SU-DHL-6 (cell line): ENCODE measurements at regions not wholly inside any gene's neighbourhood (a gene's known extent, or its start where the extent isn't known, plus 50 kb on each side); places are given as distances from the start of the nearest gene placed in this dataset.

ENCODE experiments used
- H2AFZ ChIP-seq: fragments of 200-600 bp; sonication (generic); 2 replicates; pipeline ENCODE4 v1.6.1; 2014; ENCODE audit warnings: low read depth, mild to moderate bottlenecking, moderate library complexity, mixed read lengths, antibody characterized with exemption, low read length; ENCODE audit not compliant: severe bottlenecking
- H3F3A ChIP-seq: fragments of 200-600 bp; shearing (Covaris generic); 2 replicates; pipeline ENCODE4 v1.6.0; 2016; ENCODE audit warnings: antibody characterized with exemption, mild to moderate bottlenecking; ENCODE audit not compliant: insufficient read depth
- H3K27ac ChIP-seq: fragments of 200-600 bp; sonication (generic); 2 replicates; pipeline ENCODE4 v1.5.1; 2016; ENCODE audit warnings: low read depth, mild to moderate bottlenecking, low read length, moderate library complexity, mixed read lengths
- H3K27me3 ChIP-seq: fragments of 200-600 bp; sonication (generic), shearing (Covaris generic); 2 replicates; pipeline ENCODE4 v1.6.0; 2014; ENCODE audit warnings: mild to moderate bottlenecking, low read length
- H3K36me3 ChIP-seq: fragments of 200-600 bp; sonication (generic); 2 replicates; pipeline ENCODE4 v1.6.1; 2014; ENCODE audit warnings: mild to moderate bottlenecking, low read length, mixed read lengths
- H3K4me2 ChIP-seq: fragments of 300-600, 200-600 bp; shearing (Covaris generic), sonication (generic); 2 replicates; pipeline ENCODE4 v1.6.0; 2014; ENCODE audit warnings: low read length, low read depth, mild to moderate bottlenecking; ENCODE audit not compliant: poor library complexity, severe bottlenecking
- H3K4me3 ChIP-seq: fragments of 200-600 bp; sonication (generic); 2 replicates; pipeline ENCODE4 v1.5.1; 2014; ENCODE audit warnings: antibody characterized with exemption, low read length, mild to moderate bottlenecking, mixed read lengths; ENCODE audit not compliant: insufficient read depth, poor library complexity, severe bottlenecking
- H3K79me2 ChIP-seq: fragments of 200-600 bp; sonication (generic); 2 replicates; pipeline ENCODE4 v1.6.1; 2014; ENCODE audit warnings: mild to moderate bottlenecking, low read length, moderate library complexity; ENCODE audit not compliant: insufficient read depth
- H3K9ac ChIP-seq: fragments of 200-600 bp; sonication (generic); 2 replicates; pipeline ENCODE4 v1.7.0; 2014; ENCODE audit warnings: mild to moderate bottlenecking, low read length
- H3K9me2 ChIP-seq: fragments of 200-600 bp; sonication (generic); replicated peaks from 2 replicates; pipeline ENCODE4 v1.6.1; 2014; ENCODE audit warnings: low read length; ENCODE audit not compliant: insufficient read depth
- H3K9me3 ChIP-seq: fragments of 200-600 bp; sonication (generic); 2 replicates; pipeline ENCODE4 v1.6.1; 2014; ENCODE audit warnings: low read length, mixed read lengths; ENCODE audit not compliant: insufficient read depth
- H4K20me1 ChIP-seq: fragments of 200-600 bp; sonication (generic); 2 replicates; pipeline ENCODE4 v1.6.1; 2014; ENCODE audit warnings: low read depth, mild to moderate bottlenecking, antibody characterized with exemption, low read length, moderate library complexity, mixed read lengths
- EZH2phosphoT487 ChIP-seq: fragments of 200-600 bp; sonication (generic), shearing (Covaris generic); conservative IDR thresholded peaks from 2 replicates; pipeline ENCODE4 v1.6.1; 2018; ENCODE audit warnings: mild to moderate bottlenecking, antibody characterized with exemption, low read length, moderate library complexity, mixed read lengths
- TF ChIP-seq, protein P1 (sequence below): fragments of 200-600 bp; sonication (generic); IDR thresholded peaks from one replicate; pipeline ENCODE4 v1.5.1; 2017; ENCODE audit warnings: antibody characterized with exemption, mild to moderate bottlenecking, low read length, moderate library complexity; ENCODE audit not compliant: insufficient read depth, poor library complexity, severe bottlenecking

DNA sequence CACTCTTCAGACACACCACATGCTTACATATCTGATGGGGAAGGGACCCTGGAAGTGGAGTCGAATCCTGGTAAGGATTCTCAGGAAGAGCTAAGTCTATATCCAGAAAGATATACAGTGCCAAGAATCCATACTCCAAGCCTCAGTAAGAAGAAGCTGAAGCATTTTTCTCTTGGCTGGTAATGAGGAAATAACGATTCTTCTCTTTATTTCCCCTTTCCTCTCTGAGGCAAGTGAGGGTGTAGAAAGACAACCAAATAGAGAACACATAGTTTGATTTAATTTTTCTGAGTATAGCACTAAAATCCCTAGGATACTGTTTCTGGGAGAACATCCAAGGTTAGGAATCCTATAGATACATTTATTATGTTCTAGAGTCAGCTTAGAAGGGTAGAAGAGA lies 857.3 kb downstream of the TUSC7 start:
- no peak overlapping the region for H3K9ac ChIP-seq
- no peak overlapping the region for H3K4me2 ChIP-seq
- H3K36me3 ChIP-seq = no peaks in the 10 kb centered on the region
- H3K9me2 ChIP-seq = no peaks in the 10 kb centered on the region
- H3K27me3 ChIP-seq = no peaks in the 10 kb centered on the region; the same call in 1 of the 2 replicates
- no peak overlapping the region for H3K4me3 ChIP-seq
- no peak overlapping the region for H3K27ac ChIP-seq
- no peaks in the 10 kb centered on the region for H3F3A ChIP-seq
- TF ChIP-seq, protein P1, sequence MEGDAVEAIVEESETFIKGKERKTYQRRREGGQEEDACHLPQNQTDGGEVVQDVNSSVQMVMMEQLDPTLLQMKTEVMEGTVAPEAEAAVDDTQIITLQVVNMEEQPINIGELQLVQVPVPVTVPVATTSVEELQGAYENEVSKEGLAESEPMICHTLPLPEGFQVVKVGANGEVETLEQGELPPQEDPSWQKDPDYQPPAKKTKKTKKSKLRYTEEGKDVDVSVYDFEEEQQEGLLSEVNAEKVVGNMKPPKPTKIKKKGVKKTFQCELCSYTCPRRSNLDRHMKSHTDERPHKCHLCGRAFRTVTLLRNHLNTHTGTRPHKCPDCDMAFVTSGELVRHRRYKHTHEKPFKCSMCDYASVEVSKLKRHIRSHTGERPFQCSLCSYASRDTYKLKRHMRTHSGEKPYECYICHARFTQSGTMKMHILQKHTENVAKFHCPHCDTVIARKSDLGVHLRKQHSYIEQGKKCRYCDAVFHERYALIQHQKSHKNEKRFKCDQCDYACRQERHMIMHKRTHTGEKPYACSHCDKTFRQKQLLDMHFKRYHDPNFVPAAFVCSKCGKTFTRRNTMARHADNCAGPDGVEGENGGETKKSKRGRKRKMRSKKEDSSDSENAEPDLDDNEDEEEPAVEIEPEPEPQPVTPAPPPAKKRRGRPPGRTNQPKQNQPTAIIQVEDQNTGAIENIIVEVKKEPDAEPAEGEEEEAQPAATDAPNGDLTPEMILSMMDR = no peak
- TF ChIP-seq EZH2phosphoT487 = no peak
- no peaks in the 10 kb centered on the region for H3K9me3 ChIP-seq
- H3K79me2 ChIP-seq = no peaks in the 10 kb centered on the region
- no peaks in the 10 kb centered on the region for H4K20me1 ChIP-seq
- no peak overlapping the region for H2AFZ ChIP-seq

DNA sequence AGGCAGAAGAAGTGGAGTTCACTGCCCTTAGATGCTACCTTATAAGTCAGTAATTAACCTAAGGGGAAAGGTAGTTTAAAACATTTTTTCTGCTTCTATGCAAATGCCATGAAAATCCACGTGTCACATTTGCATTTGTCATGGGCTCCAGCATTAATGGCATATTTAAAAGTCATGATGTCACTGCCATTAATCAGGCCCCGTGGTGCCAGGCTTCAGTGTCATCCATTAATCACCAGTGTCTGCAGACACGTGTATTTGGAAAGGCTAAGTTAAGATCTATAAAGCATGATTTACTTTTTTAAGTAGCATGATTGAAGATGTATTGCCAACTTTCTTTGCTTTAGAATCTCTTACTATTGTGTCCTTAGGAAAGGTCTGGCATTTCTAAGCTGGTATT lies 857.8 kb downstream of the TUSC7 start:
- Histone ChIP-seq H4K20me1 (no peaks in the 10 kb centered on the region), H3K9me2 (no peaks in the 10 kb centered on the region), H3K79me2 (no peaks in the 10 kb centered on the region), H3K4me3 (no peak overlapping the region), H3F3A (no peaks in the 10 kb centered on the region), H3K4me2 (no peak overlapping the region), H3K9me3 (no peaks in the 10 kb centered on the region), H3K27ac (no peak overlapping the region), H3K27me3 (no peaks in the 10 kb centered on the region; the same call in 1 of the 2 replicates), H3K9ac (no peak overlapping the region), H2AFZ (no peak overlapping the region), H3K36me3 (no peaks in the 10 kb centered on the region)
- TF ChIP-seq, protein P1 = no peak
- no peak for TF ChIP-seq EZH2phosphoT487

DNA sequence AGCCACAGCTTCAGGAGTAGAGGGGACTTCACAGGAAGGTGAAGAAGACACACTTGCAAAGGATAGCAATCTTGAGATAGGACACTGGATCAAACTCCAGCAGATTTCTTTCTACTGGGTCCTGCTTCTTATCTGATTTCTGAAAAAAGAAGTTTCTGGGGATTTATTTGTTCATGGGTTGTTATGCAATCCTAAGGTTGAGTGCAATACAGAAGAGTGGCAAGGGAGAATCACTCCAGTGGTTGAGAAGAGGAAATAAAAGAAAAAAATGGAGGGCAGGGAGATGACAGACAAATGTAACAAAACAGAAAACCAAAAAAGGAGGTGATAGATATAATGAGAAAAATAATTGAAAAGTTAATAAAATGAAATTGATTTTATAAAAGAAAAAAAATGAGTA lies 858.3 kb downstream of the TUSC7 start:
- Histone ChIP-seq H4K20me1 (no peaks in the 10 kb centered on the region), H3K9ac (no peak overlapping the region), H3K27me3 (no peaks in the 10 kb centered on the region; the same call in 1 of the 2 replicates), H3K4me3 (no peak overlapping the region), H3K4me2 (no peak overlapping the region), H3K9me2 (no peaks in the 10 kb centered on the region), H3K36me3 (no peaks in the 10 kb centered on the region), H3K79me2 (no peaks in the 10 kb centered on the region), H3K9me3 (no peaks in the 10 kb centered on the region), H3K27ac (no peak overlapping the region), H3F3A (no peaks in the 10 kb centered on the region), H2AFZ (no peak overlapping the region)
- TF ChIP-seq, protein P1 = no peak
- no peak for TF ChIP-seq EZH2phosphoT487
